RKO (cell line): ENCODE measurements at regions not wholly inside any gene's neighbourhood (a gene's known extent, or its start where the extent isn't known, plus 50 kb on each side); places are given as distances from the start of the nearest gene placed in this dataset.

Experiments used
- DNase-seq: peaks from one replicate; pipeline ENCODE4 v3.0.0-alpha.2; 2016; ENCODE audit warnings: low spot score

DNA sequence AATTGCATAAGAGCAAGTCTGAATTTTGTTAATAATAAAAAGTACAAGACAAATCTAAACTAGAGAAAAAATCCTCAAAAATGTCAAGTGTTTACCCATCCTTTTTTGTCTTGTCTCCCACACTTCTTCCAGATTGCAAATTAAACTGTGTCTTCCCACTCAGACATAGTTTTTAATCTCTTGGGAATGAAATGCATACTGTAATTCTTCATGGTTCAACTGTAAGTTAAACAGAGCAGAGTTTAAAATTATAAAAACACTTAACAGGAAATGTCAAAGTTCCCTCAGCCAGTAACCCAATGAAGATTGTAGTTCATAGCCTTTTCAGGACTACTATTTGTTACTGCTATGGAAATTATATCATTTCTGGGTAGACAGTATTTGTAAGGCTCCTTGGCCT, 171.8 kb downstream of the UBE2E3 start:
- DNase-seq: no peak

DNA sequence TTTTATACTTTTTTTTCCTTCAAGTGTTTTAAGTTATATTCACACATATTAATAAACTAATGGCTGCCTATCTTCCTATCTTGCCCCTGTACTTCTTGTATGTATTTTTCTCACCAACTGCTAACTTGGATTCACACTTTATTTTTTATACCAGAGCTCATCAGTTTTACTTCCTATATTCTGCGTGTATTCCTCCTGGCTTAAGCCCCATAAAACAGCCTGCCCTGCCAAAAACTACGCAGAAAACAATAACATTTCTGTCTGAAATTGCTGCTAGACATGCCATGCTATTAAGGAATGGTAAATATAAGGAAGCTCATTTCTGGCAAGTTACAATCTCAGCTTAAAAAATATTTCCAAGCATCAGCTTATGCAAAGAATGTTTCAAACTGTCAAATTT, 172.3 kb downstream of the UBE2E3 start:
- no peak for DNase-seq

DNA sequence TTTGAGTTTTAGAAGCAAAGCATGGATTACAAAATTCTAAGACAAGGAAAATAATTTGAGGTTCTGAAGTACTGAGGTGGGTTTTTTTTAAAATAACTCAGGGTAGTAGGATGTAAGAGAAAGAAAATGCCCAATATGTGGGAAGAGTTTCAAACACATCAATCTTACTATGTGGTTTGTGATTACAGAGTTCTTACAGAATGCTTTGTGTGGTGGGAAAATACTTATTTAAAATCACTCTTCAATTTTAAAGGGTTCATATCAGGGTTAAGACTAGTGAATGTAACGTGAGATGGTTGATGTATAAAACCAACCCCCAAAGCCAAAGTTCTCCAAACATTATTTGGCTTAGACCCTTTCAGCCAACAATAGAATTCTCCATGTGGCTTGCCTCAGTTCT, 173.5 kb downstream of the UBE2E3 start:
- no peak for DNase-seq

DNA sequence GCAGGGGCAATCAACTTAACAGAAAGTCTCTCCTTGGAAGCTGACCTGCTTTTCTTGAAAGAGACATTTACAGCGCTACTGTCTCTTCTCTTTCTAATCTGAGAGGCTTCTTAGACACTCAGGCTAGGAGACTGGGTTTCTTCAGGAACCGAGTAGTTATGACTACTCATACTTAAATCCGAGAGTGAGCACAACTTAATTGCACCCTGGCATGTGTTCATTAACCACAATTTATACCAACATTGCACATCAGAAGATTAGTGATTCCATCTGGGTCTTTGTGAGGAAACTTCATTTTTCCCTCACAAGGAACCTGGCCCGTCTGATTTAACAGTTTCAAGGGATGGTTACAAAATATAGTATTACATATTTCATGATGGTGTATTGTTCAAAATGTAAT, 176.9 kb downstream of the UBE2E3 start:
- no peak for DNase-seq

DNA sequence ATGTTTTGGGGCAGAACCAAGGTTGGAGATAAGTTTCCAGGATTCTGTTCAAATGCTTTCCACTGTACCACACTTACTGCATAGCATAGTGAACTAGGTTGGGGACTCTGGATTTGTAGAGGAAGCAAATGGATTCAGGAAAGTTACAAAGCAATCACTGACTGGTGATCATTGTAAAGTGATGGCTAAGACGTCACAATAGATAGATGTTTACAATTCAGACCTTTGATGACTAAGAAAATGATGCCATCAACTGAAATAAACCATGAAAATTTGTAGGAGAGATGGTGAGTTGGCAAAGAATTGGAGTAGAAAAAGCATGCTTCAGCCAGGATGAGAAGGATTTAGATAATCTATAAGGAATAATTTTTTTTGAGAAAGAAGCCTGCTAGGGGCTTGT, 178.0 kb downstream of the UBE2E3 start:
- no peak for DNase-seq

DNA sequence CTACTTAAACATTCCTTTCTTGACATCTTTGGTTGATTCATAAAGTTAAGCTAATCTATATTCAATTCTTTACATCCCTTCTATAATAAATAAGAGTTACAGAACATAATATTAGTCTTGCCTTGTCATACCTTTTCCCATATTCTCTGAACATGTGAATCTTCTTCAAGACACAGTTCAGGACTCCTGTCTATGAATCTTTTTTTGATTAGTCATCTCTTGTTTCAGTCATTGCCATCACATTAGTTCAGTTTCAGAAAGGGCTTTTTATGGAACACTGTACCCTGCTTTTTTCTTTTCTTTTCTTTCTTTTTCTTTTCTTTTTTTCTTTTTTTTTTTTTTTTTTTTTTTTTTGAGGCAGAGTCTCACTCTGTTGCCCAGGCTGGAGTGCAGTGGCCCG, 181.2 kb downstream of the UBE2E3 start:
- no peak for DNase-seq

DNA sequence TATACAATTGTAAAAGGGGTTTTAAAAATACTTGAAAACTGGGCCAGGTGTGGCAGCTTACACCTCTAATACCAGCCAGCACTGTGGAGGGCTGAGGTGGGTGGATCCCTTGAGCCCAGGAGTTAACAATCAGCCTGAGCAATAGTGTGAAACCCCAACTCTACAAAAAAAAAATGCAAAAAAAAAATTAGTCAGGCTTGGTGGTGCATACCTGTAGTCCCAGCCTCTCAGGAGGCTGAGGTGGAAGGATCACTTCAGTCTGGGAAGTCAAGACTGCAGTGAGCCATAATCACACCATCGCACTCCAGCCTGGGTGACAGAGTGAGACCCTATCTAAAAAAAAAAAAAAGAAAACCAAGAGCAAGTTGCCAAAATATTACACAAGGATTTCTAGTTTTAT, 182.7 kb downstream of the UBE2E3 start:
- DNase-seq: no peak

DNA sequence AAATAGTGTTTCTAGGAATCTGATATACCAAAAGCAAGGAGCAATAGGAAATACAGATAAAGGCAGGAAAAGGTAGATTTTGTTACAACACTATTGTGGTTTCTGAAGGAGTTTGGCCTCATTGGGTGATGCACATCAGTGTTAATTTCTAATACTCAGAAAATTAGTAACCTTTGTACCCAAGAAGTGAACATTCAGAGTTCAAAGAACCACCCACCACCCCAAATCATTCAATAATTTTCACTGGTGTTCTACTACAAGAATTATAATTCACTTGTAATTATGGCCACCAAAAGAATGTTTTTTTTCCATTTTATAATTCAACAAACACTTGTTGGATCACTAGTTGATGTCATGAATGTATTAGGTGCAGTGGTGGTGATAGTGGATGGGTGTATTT, 183.3 kb downstream of the UBE2E3 start:
- no peak for DNase-seq

DNA sequence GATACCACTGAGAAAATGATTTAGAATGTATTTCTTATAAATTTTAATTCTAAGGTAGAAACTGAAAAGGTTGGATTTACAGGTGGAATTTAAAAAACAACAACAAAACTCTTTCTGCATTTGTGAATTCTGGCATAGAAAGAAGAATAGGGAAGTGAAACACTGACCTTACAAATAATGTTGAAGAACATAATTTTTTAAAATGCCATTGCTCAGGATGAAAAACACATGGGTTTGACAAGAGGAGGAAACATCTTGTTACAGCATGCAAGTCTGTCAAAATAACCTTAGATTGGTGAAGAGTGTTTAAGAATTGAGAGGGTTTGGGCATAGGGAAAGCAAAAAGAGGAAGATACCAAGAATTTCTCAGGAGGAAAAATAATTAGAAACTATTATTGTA, 184.3 kb downstream of the UBE2E3 start:
- no peak for DNase-seq

DNA sequence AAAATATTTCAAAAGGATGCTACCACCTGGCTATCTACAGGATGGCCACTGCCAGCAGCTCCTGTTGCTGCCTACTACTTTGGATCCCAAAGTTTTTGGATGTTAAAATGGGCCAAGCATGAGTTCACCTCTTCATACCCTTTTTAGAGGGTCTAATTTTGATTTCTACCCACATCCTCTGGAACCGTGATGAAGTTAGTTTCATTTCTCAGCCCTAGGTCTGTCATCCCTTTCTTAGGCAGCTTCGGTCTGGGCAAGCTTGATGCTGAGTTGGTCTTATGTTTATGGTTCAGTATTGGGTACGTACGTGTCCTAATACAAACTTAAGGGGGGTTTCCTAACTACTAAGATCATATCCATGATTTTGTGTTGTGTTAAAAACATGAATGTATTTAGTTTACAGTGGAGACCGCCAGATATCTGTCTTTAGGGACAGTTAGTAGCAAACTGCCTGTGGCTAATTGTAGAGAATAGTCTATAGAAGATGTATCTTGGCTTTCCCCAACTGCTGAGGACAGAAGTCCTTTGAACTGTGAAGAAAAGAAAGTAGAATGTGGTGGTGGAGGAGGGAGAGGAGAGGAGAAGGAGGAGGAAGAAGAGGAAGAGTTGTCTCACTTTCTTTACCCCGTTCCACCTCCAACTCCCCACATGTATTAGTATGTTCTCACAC, 184.9 kb downstream of the UBE2E3 start:
- DNase-seq: no peak

DNA sequence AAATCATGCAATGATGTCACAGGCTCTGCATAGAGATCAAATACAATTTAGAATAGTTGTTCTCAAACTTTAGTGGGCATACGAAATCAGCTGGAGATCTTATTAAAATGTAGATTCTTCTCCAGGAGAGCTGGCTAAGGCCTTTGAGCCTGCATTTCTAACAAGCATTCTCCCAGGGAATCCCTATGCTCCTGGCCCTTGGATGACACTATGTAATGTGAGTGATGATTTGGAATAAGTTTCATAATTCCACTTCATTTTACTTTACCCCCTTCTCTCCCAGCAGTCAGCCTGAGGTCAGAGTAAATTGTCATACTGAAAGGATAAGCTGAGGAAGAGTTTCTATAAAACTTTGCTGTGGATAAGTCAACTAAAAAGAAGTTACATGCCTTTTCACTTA, 189.1 kb downstream of the UBE2E3 start:
- no peak for DNase-seq

DNA sequence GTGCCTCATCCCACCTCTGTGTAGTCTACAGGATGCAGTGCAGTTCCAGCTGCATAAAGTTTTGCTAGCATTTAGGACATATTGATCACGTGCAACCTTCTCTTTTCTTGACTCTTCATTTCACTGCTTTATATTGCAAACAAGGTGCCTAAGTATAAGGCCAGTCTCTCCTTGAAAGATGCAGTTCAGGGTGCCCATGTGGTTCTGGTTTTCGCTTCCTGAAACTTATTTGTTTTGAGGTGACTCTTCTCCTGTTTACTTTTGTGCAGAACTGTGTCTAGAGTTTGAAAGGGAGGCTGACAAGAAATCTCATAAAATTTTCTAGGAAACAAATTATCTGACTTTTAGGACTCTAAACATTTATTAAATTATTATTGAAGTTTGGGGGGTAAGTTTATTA, 189.9 kb downstream of the UBE2E3 start:
- no peak for DNase-seq

DNA sequence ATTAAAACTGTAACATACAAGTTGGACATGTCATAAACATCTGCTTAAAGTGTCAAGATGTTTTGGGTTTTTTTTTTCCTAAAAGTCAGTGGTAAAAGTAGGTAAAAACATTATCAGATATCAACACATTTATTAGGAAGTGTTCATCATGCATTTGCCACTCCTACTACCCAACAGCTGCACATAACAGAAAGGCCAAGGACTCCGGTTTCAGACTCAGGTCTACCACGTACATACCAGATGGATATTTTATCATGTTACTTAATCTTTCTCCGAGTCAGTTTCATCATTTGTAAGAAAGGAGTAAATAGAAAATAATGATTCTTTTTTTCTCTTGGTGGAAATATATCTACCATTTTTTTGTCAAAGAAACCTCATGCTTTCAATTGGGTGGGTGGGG, 192.3 kb downstream of the UBE2E3 start:
- DNase-seq: no peak

DNA sequence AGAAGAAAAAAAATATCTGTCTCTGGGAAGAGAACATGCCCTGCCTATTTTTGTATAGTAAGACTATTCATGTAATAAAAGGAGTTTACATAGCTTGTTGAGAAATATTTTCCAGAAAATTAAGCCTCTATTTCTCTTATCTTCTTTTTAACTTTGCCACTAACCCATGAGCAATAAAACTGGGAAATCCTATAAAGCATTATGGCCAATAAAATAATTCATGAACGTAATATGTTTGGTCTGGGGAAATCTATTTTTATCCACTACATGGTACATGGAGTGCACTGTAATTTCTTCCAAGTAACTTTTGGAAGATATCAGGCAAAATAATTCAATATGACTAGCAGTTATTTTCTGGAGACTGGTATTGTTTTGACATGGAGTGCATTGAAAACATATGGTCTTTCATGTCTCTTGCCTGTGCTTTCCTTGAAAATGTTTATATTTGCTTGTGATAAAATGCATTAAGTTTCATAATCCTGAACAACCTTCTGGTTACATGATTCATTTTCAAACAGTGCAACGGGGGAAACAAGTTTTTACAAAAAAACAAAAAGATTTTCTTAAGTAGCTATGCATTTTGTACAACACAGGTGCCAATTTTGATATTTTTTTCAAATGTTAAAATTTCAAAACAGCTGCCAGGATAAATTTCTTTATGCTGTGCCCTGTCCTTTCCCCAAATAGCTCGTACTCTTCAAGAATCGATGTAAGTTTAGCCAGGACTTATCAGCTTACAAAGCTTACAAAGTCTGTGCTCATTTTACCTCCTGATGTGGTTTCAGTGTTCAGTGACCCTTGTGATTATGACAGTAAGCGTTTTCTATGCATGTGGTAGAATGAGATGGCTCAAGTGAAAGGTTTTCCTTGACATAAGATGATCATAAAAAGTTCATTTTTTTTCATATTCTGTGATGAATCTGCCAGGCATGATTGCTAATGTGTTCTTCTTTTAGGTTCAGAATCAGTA, 194.5 kb downstream of the UBE2E3 start:
- DNase-seq: no peak

DNA sequence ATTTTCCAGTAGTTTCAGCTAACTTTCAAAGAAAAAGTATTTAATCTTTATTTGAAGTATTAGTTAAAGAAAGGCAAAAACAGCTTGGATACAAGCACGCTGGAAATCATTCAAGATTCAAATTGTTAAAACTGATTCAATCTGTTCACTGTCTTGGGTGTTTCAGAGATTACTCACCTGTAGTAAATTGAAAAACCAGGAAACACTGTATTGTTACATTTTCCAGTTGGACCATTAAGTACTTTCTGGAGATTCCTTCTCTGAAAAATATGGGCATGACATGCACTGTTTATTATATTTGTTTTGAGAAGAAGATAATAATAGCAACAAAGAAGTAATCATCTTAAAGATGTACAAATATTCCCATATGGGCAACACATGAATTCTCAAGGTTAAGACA, 196.1 kb downstream of the UBE2E3 start:
- DNase-seq: no peak

DNA sequence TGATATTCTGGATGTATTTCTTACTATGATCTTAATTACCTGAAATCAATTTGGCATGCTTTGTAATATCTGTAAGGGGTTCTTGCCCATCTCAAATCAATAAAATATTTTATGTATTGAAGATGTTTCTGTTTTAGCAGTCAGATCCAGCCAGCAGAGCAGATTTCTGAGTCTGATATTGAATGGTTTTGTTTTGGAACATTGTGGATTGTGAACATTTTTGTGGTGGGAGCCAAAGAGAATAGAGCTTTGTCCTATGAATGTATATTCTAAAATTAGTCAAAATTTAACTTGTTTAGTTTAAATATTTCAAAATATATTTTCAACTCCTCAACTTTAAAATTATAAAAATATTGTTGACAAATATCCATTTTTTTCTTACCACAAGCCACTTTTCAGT, 197.0 kb downstream of the UBE2E3 start:
- no peak for DNase-seq

DNA sequence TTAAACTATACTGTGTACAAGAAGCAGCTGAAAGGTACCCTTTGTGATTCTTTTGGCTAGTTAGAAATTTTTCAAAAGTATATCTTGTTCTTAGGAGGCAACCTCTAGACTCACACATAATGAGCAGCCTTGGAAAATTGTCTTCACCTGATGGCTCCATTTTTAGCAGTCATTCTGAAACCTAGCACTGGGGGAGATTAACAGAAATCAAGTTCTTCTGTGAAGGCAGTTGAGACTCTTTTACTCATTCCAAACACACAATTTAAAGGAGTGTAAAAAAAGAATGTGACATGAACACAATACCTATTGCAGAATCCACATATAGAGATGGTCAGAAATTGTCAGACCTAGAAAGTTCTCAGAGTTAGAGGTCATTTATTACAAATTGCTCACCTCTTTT, 197.7 kb downstream of the UBE2E3 start:
- DNase-seq: no peak

DNA sequence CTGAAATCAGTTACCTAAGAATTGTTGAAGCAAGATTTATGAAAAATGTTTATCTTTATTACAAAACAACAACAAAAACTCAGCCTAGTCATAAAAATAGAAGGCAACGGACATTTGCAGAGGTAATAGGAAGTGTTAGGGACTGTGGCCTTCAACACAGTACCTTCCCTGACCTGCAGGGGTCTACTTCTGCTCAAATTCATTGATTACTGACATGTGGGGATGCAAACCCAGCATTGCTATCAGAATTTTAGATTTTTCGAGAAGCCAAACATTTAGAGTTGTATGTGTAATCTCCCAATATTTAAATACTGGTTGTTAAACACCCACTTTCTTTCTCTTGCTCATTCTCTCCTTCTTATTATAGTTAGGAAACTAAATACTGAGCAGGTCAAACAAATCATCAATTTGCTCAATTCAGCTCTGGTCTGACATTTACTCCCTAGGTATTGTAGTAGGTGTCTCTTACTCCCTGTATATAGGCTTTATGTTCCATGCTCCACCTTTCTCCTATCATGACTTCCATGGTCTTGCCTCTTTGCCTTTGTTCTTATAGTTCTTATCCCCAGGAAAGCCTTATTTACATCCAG, 198.5 kb downstream of the UBE2E3 start:
- peak; percentile 15 for DNase-seq

DNA sequence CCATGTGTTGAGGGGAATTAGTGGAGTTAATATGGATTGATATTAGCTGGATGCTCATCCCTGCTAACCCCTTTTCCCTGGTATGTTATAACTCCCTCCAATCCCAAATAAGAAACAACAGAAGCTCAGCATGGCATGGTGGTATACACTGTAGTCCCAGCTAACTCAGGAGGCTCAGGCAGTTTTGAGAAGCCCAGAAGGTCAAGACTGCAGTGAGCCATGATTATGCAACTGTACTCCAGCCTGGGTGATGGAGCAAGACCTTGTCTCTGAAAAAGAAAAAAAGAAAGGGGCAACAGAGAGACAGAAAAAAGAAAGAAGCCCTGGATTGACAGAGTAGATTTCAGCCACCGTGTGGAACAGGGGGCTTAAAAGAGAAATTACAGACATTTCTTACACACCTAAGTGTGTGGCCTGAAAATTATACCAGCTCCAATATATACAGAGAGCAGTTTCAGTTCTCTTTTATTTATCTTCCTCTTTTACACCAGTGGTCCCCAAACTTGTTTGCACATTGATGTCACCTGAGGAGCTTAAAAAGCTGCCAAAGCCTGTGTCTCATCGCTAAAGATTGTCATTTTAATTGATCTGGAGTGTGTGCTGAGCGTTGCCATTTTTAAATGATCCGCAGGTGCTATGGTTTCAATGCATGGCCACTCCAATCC, 203.6 kb downstream of the UBE2E3 start:
- DNase-seq: no peak

DNA sequence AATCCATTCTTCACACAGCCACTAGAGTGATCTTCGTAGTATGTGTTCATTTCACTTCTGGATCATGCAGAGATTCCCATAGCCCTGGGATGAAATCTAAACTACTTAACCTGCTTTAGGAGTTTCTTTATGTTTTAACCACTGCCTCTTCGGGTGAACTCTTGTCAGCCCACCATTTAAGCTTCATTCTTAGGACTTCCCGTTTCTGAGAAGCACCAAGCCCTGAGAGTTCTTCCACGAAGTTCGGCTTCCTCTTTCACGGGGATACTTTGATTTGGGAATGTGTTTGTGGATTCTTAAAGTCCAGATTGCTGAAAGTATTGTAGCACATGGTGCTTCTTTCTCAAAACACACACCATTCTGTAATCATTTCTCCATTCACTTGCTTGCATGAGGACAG, 205.0 kb downstream of the UBE2E3 start:
- DNase-seq: no peak

DNA sequence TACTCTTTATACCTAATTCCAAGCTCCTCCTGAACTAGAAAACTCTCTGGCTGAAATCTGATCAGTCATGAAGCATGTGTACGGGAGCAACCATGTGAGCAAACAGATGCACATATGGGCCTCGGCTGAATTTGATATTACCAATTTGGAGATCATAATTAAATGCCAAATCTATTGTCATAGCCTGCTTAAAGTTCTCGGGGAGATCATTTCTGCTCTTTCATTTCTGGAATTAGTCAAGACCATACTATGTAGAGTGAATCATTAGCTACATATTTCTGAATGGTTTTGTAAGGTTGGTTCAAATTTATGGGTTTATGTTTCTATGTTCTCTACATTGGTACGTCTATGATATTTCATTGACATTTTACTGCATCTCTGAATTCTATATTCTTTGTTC, 205.5 kb downstream of the UBE2E3 start:
- DNase-seq: no peak

DNA sequence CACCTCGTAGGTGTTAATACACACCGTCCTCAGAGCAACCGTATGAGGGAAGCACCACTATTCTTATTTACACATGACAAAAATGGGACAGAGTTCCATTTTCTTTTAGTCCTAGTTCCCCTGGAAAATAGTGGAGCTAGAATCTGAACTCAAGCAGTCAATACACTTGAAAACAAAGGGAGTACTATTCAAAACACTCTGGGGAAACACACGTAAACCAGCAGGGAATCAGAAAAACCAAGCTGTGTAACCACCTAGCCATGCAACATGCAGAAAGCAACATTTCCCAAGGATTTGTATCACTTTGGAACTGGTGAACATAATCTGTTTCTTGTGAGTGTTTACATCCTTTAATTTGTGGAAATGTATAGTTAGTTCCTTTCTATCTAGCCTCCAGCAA, 208.2 kb downstream of the UBE2E3 start:
- DNase-seq: no peak

DNA sequence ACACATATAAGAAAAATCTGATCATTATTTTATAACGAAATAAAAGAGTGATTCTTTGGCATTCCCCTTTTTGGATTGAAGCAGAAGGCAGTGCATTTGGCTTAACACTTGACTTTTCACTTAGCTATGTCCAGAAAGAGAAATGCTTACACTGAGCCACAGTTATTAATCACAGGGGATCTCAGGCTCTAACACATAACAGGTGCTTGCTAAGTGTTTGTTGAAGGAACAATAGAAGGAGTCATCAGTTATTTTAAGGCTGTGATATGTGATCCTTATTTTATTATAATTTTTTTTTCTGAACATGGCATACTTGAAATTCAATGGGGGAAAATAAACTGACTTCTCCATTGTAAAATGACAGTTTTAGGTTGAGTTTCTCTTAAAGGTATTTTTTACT, 209.5 kb downstream of the UBE2E3 start:
- no peak for DNase-seq
